Lower lobe of right lung (tissue), 2 donors: ENCODE measurements at regions not wholly inside any gene's neighbourhood (a gene's known extent, or its start where the extent isn't known, plus 50 kb on each side); places are given as distances from the start of the nearest gene placed in this dataset.
"Not testable (repeated sequence)": the region's sequence is repeated elsewhere in the genome, so short reads cannot be mapped to it uniquely, and the experiment has no call there.

Experiments
- ATAC-seq, 2 donors: fragments of 200-7000 bp; cut with Tn5 transposase; one replicate each; pipeline ENCODE4 v1.9.1; 2020 to 2022; ENCODE audit warnings: mild to moderate bottlenecking in 2 of 2, moderate library complexity in 2 of 2
- DNase-seq: peaks from one replicate; pipeline ENCODE4 v3.0.0-alpha.2; 2020
- H3K27ac ChIP-seq: fragments of 200-600 bp; one replicate; pipeline ENCODE4 v1.8.0; 2022
- H3K27me3 ChIP-seq: fragments of 200-600 bp; one replicate; pipeline ENCODE4 v1.8.0; 2022; ENCODE audit warnings: low read depth
- H3K36me3 ChIP-seq: fragments of 200-600 bp; one replicate; pipeline ENCODE4 v1.8.0; 2022; ENCODE audit warnings: mild to moderate bottlenecking
- H3K4me1 ChIP-seq: fragments of 200-600 bp; one replicate; pipeline ENCODE4 v1.8.0; 2022
- H3K4me3 ChIP-seq: fragments of 200-600 bp; one replicate; pipeline ENCODE4 v1.8.0; 2022; ENCODE audit warnings: mild to moderate bottlenecking
- H3K9me3 ChIP-seq: fragments of 200-600 bp; one replicate; pipeline ENCODE4 v1.8.0; 2022
- CTCF ChIP-seq: fragments of 200-600 bp; IDR thresholded peaks from one replicate; pipeline ENCODE4 v1.8.0; 2022; ENCODE audit warnings: antibody characterized with exemption, mild to moderate bottlenecking
- intact Hi-C: fragments of 100-400 bp; cut with DNase I; formaldehyde crosslinking; loops from one replicate; pipeline ENCODE4 v1.11.0; 2022
- donor health status: DM: no; HTN: yes; CAD: no; lungs with severe emphysema.

GRCh38 chr2:90218534-90218933, 1527.1 kb downstream of the RPIA start:
- H3K27ac ChIP-seq, H3K4me1 ChIP-seq, intact Hi-C loops, H3K9me3 ChIP-seq, ATAC-seq, H3K36me3 ChIP-seq, H3K4me3 ChIP-seq, H3K27me3 ChIP-seq, DNase-seq: not testable (repeated sequence)

DNA sequence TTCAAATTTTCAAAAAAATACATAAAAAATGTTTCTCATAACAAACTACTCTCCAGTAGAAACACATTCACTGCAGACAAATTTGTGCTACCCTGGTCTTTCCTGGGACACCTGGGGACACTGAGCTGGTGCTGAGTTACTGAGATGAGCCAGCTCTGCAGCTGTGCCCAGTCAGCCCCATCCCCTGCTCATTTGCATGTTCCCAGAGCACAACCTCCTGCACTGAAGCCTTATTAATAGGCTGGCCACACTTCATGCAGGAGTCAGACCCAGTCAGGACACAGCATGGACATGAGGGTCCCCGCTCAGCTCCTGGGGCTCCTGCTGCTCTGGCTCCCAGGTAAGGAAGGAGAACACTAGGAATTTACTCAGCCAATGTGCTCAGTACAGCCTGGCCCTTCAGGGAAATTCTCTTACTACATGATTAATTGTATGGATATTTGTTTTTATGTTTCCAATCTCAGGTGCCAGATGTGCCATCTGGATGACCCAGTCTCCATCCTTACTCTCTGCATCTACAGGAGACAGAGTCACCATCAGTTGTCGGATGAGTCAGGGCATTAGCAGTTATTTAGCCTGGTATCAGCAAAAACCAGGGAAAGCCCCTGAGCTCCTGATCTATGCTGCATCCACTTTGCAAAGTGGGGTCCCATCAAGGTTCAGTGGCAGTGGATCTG, 1529.3 kb downstream of the RPIA start:
- intact Hi-C loops, H3K4me1 ChIP-seq, H3K27me3 ChIP-seq, H3K9me3 ChIP-seq, DNase-seq, H3K36me3 ChIP-seq, ATAC-seq, H3K4me3 ChIP-seq, H3K27ac ChIP-seq: not testable (repeated sequence)

- no peak for TF ChIP-seq CTCF
Observed at GRCh38 chr2:90221300-90221651, 1529.8 kb downstream of the RPIA start.

GRCh38 chr2:90224767-90225166, 1533.3 kb downstream of the RPIA start:
- ATAC-seq, H3K4me3 ChIP-seq, intact Hi-C loops, H3K27me3 ChIP-seq, H3K4me1 ChIP-seq, DNase-seq, H3K9me3 ChIP-seq, H3K27ac ChIP-seq, H3K36me3 ChIP-seq: not testable (repeated sequence)

More at GRCh38 chr2:90221300-90221651, 1529.8 kb downstream of the RPIA start:
- intact Hi-C loops, result no loop called here
- Histone ChIP-seq H3K9me3 (no peaks in the 10 kb centered on the region), H3K4me1 (no peaks in the 10 kb centered on the region), H3K27me3 (no peaks in the 10 kb centered on the region), H3K36me3 (no peaks in the 10 kb centered on the region), H3K4me3 (no peak overlapping the region), H3K27ac (no peak overlapping the region)
- ATAC-seq (no peak), DNase-seq (no peak)

GRCh38 chr2:90226465-90227072, 1535.1 kb downstream of the RPIA start:
- H3K27me3 ChIP-seq, intact Hi-C loops, ATAC-seq, H3K9me3 ChIP-seq, H3K4me1 ChIP-seq, H3K4me3 ChIP-seq, H3K36me3 ChIP-seq, H3K27ac ChIP-seq, DNase-seq: not testable (repeated sequence)

DNA sequence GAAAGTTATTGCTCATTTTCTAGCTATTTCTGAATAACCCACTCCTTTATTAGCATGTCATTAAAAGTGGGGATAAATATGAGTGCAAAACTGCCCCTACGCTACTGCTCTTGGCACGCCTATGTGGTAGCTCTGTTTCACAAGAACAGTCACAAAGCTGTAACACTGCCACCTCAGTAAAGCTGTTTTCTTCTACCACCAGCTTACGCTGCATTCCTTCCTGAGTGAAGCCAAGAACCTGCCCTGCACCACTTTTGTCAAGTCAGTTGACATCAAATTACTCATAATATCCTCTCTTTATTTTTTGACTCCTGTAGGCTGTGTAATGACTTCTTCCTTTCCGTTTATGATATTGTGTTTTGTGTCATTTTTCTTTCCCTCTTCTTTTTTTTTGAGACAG, 1539.7 kb downstream of the RPIA start:
- H3K4me3 ChIP-seq, ATAC-seq, H3K9me3 ChIP-seq: not testable (repeated sequence)

GRCh38 chr2:90235452-90235851, 1544.0 kb downstream of the RPIA start:
- ATAC-seq, DNase-seq, H3K27ac ChIP-seq, H3K9me3 ChIP-seq, H3K36me3 ChIP-seq, H3K4me1 ChIP-seq, H3K27me3 ChIP-seq, H3K4me3 ChIP-seq, intact Hi-C loops: not testable (repeated sequence)

More for the DNA sequence above, 1539.7 kb downstream of the RPIA start:
- H3K27me3 ChIP-seq, H3K36me3 ChIP-seq, H3K27ac ChIP-seq, DNase-seq, H3K4me1 ChIP-seq, intact Hi-C loops: not testable (repeated sequence)

- H3K4me1 ChIP-seq, ATAC-seq, H3K36me3 ChIP-seq, H3K27me3 ChIP-seq, intact Hi-C loops, H3K9me3 ChIP-seq, H3K4me3 ChIP-seq, H3K27ac ChIP-seq: not testable (repeated sequence)
- peak; percentile 67 for DNase-seq
- TF ChIP-seq CTCF, result peak; percentile 34
Observed at GRCh38 chr2:90237923-90238361, 1546.5 kb downstream of the RPIA start.

- H3K36me3 ChIP-seq, H3K4me3 ChIP-seq, H3K27ac ChIP-seq, DNase-seq, H3K27me3 ChIP-seq, intact Hi-C loops, ATAC-seq, H3K4me1 ChIP-seq, H3K9me3 ChIP-seq: not testable (repeated sequence)
Observed at GRCh38 chr2:90238505-90239230, 1547.2 kb downstream of the RPIA start.

DNA sequence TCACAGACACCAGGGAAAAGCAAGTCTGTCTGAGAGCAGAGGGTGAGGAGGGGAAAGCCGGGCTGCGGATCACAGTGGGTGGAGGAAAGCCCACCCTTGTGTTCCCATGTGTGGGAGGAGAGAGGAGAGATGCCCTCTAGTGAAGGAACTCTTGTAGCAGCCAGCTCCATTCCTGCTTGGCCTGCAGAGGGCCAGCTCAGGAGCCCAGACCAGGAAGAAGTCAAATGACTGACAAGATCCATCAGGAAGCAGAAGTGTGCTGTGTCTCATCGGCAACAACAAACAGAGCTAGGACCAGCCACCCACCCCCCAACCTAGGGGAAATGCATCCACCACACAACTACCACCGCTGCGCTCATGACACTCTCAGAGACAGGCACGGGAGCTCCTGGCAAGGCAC, 1548.3 kb downstream of the RPIA start:
- H3K4me1 ChIP-seq, DNase-seq, ATAC-seq, H3K27me3 ChIP-seq, H3K9me3 ChIP-seq, H3K36me3 ChIP-seq, intact Hi-C loops, H3K27ac ChIP-seq, H3K4me3 ChIP-seq: not testable (repeated sequence)

GRCh38 chr2:90244902-90245765, 1553.7 kb downstream of the RPIA start:
- H3K4me3 ChIP-seq, ATAC-seq, H3K9me3 ChIP-seq, DNase-seq, H3K4me1 ChIP-seq, H3K27me3 ChIP-seq, H3K36me3 ChIP-seq, intact Hi-C loops, H3K27ac ChIP-seq: not testable (repeated sequence)
